Right renal pelvis (tissue), 4 donors: ENCODE measurements at regions not wholly inside any gene's neighbourhood (a gene's known extent, or its start where the extent isn't known, plus 50 kb on each side); places are given as distances from the start of the nearest gene placed in this dataset.

Experiments used
- DNase-seq, 4 donors: peaks; one replicate each; pipeline ENCODE4 v3.0.0-alpha.2; 2013; ENCODE audit warnings: low read depth in 4 of 4, low spot score in 3 of 4, missing footprints in 1 of 4

- DNase-seq = no peak
These were observed 450.6 kb downstream of the TUSC7 start for GRCh38 chr3:117160176-117160575.

DNA sequence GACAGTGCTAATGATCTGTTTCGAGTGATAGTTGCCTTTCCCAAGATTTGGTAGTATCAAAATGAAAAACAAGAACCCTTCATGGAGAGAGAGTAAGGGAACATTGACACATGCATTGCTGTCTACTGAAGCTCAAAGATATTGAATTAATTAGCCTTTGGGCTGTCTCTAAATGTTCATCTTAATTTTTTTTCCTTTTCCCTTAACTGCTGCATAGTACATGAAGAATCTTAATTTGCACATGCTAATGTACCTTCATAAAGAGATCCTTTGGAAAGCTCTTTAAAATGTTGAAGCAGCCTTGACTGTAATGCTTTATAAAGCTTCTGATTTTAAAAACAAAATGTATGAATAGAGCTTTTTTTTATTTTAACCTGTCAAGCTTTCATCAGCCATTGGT is 452.2 kb downstream of the TUSC7 start:
- DNase-seq = no peak

DNA sequence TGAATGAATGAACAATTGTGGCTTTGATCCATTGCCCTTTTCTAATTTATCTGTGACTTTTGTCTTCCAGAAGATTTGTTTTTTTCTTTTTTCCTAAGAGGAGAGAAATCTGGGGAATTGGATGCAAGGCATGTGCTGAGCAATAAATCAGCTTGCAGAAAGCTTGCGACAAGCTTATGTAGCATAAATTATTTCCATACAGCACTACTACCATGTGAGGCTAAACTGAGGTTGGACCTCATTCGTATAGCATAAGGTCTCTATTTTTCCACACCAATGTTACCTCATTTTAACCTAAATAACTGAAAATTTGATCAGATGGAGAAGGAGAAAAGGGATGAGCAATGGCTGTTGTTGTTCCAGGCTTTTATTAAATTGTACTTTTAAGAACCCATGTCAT is 455.6 kb downstream of the TUSC7 start:
- DNase-seq = no peak

GRCh38 chr3:117165601-117166051 is 456.0 kb downstream of the TUSC7 start:
- no peak for DNase-seq

GRCh38 chr3:117168896-117169295 is 459.3 kb downstream of the TUSC7 start:
- DNase-seq = no peak

GRCh38 chr3:117170094-117170493 is 460.5 kb downstream of the TUSC7 start:
- no peak for DNase-seq

- no peak for DNase-seq
These were observed 461.5 kb downstream of the TUSC7 start for GRCh38 chr3:117171124-117171523.

DNA sequence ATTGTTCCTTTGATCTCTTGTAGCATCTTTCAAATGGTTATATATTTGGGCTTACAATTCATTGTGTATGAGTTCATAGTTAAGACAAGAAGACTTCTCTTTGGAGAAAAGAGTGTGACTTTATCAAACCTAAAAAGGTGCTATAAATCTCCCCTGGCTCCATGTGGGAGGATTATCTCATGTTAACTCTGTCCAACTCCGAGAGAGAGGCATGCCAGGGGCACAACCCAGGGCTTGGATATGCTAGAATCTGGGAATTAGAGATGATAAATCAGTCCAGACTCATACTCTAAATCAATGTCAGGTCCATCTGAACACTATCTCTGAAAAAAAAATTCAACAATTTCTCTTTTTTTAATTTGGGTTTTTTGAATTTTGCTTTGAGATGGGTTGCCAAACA is 462.8 kb downstream of the TUSC7 start:
- DNase-seq = peak in 1 of 4 donors; percentile 5

DNA sequence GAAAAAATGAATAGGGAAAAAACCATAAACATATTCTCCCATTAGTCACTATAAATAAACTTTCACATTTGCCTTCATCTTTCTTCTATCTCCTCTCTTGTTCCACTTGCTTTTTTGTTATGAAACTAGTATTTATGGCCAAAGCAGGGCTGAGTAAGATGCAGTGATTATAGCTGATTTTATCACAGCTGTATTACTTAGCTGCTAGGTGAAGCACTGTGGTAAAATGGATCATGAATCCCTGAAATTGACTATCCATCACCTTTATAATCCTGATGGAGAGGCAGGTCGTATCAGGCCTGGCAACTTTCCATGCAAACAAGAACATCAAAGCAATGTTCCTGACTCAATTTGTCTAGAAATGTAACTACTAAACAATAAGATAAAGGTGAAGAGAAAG is 471.6 kb downstream of the TUSC7 start:
- no peak for DNase-seq

DNA sequence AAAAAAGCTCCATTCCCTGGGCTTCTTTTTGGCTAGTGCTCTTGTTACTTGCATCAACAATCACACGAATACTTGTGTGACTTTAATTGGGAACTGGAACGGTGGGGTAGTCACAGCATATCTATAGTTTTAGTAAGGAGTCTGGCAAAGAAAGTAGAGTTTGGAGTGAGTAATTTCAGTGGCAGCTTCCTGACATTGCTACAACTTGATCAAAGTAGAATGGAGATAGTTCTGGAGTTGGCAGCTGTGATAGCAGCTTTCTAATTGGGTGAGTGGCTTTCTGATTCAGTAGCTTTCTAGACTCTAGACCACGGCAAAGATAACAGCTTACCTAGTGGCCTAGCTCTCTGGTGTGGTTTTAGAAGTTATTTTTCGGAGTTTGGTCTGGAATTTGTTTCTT is 475.0 kb downstream of the TUSC7 start:
- DNase-seq = no peak

DNA sequence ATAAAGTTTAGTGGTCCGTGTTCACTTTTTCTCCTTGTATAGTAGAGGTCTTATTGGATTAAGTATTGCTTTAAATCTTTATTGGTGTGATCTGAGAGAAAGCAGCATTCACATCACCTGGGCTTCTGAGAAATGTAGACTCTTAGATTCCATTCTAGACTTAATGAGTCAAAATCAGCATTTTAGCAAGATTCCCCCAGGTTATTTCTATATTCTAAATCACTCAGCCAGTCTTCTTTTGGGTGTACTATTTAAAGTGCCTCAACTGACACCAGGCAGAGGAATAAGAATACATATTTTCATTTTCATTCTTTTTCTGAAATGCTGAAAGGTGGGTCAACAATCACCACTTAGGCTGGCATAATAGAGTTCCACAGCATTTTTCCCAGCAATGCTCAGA is 481.7 kb downstream of the TUSC7 start:
- no peak for DNase-seq

DNA sequence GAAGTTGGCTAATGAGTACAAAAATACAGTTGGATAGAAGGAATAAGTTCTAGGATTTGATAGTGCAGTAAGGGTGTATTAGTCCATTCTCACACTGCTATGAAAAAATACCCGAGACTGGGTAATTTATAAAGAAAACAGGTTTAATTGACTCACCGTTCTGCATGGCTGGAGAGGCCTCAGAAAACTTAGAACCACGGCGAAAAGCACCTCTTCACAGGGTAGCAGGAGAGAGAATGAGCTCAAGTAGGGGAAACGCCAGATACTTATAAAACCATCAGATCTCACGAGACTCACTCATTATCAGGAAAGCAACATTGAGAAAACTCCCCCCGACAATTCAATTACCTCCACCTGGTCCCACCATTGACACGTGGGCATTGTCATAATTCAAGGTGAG is 483.3 kb downstream of the TUSC7 start:
- DNase-seq = no peak

DNA sequence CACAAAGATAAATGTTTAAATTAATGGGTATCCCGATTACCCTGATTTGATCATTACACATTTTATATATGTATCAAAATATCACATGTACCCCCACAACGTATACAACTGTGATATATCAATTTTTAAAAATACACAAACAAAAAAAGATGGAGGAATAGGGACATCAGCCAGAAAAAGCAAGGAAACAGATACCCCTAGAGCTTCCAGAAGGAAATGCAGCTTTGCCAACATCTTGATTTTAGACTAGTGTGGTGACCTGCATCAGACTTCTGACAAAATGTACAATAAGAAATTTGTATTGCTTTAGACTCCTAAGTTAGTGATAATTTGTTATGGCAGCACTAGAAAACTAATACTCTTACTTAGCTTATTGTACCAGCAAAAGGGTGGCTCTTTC is 483.8 kb downstream of the TUSC7 start:
- no peak for DNase-seq

GRCh38 chr3:117195034-117195433 is 485.5 kb downstream of the TUSC7 start:
- DNase-seq = no peak

DNA sequence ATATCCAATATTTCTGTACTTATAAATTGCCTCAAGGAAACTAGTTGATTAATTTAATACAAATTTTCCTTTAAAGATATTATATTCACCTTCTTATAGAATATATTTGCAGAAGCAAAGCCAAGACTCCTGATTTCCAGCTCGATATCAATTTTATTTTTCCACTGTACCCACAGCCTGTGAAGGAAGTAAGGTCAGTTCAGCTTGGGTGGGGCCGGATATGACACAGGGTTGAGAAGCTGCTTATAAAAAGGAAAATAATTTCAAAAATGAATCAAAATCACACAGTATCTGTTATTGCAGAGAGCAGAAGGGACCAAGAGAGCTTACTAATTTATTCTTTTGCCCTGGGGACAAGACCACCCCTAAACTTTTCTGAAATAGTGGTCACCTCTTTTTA is 491.4 kb downstream of the TUSC7 start:
- DNase-seq = no peak

DNA sequence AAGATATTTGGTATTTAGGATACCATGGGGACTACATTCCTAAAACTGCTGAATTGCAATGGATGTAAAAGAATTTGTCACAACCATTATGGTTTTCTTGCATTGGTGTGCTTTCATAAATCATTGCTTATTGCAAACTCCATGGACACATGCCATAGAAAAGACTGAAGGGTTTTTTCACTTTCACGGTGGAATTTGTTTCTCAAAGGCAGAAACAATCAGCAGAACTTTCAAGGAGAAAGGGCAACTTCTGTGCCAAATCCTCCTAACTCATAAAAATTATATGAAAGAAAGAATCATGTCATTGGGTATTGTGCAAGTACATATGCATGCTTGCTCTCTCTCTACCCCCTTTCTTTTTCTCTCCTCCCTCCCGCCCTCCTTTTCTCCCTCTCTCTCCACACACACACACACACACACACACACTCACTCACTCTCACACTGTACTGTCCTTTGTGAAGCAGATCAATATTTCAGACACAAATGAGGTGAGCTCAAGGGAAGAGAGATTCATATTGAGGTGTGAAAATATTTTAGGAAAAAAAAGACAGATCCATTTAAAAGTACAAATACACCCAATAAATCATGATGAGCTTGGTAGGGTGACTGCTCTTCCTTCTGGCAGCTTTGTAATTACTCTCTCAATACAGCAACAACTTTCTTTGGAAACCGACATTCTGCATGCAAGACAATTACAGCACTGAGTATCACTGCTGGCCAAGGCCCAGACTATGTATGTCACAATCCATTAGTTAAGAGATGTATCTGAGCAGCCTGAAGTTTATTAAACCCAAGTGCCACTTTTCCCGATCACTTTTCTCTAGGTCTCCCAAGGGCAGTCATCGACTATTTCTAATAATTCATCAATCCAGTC is 492.6 kb downstream of the TUSC7 start:
- DNase-seq = no peak

DNA sequence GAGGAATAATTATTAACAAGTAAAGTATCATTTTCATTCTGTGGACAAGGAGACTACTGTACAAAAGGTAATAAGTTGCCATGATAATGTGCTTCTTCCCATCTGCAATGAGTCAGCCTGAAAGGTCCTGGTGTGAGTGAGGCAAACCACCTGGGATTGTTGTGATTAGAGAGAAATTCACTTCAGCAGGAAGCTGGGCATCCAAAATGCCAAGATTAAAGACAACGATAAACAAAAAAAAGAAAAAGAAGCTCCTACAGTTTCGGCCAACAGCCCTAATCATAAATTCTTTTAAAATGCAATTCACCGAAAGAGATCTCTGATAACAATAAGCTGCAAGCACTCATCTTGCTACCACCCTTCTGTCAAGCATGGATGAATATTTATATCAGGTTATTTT is 507.8 kb downstream of the TUSC7 start:
- no peak for DNase-seq

DNA sequence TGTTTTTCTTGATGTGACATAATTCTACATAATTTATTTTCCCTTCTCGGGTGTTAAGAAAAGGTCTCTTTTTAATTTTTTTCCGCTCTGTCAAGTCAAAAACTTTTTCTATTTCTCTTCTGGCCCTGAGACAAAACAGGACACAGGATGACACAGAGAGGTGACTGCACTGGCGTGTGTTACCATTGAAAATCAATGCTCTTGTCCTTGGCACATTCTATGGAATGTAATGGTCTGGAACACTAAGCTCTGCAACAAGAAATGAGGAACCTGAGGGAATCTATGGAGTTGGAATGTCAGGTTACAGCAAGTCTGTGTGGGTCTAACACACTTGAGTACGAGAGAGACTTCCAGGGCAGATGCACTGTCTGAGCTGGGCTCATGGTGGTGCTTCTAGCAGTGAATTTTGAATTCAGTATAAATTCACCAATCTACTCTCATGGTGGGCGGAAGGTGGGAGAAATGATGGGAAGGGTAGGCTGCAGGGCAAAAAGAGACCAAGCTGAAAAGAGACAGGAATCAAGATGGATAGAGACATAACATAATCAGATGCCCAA is 508.3 kb downstream of the TUSC7 start:
- DNase-seq = no peak

DNA sequence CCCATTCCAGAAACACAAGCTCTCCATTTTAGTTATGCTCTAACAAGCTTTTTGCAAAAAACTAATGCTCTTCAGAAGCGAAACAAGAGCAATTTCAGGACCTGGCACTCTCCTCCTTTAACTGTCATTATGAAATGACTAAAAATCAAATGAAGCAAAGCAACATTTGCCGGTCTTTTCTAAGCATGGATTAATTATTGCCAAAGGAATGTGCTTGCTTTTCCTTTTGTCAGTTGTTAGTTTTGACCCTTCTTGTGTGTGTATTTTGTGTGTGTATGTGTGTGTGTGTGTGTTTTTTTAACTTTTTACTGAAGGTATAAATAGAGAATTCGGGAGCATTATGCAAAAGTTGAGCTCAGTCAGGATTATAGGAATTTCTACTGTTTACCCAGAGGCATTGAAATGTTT is 509.1 kb downstream of the TUSC7 start:
- no peak for DNase-seq

DNA sequence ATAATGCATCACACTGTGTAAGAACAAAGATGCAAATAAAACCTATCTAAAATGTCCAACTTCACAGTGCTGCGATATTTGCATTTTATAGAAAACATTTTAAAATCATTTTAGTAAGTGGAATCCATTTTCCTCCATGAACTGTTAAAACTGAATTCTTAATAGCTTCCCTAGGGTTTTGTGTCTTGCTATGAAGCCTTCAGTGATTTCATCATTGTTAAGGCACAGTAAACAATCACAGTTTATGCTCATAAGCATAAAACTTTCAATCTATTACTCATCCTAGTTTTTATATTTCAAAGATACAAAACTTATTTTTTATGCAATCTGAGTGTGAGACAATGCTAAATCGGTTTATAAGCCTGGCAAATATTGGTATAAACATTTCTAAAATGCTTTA is 509.7 kb downstream of the TUSC7 start:
- DNase-seq = no peak

DNA sequence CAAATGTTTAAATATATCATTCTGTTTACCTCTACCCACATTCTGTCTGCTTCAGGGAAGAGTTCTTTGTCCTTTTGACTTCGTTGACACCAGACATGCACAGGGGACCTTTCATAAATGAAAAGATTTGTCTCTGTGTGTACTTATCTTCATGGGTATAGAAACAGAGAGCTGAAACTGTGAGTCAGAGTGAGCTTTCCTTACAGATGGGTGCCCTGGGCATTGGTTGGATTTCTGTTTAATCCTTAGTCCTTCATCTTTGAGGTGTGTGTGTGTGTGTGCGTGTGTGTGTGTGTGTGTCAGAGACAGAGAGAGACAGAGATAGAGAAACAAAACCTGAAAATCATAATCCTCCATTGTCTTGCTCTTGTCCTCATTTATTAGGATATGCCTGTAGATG is 517.4 kb downstream of the TUSC7 start:
- no peak for DNase-seq

DNA sequence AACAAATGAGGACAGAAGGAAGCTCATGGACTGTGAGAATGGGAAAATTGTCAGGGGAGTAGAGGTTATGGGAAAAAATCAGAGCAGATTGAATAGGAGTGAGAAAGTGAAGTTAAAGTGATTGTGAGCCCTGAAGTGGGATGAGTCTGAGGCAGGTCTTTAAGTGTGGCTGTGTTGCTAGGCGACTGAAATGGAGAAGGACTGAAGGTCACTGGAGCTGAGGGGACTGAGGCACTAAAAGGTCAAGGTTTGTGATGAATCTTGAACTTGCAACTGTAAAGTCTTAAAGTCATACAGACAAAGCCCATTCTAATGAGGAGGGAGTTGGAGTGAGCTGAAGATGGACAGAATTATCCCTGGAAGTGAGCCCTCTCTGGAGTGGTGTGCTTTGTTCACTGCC is 518.9 kb downstream of the TUSC7 start:
- DNase-seq = no peak
